Caco-2 (cell line): ENCODE measurements at regions not wholly inside any gene's neighbourhood (a gene's known extent, or its start where the extent isn't known, plus 50 kb on each side); places are given as distances from the start of the nearest gene placed in this dataset.

ENCODE experiments used
- BruUV-seq: library from RNA; stranded (reverse); fragments of 400-500 nt; replicated peaks from 2 replicates; lab custom pipeline; 2021; lab: Mats Ljungman, UMichigan
- CTCF ChIA-PET: fragments of 300-600 bp; sonication (Branson Sonifier 250); formaldehyde crosslinking; loops from one replicate; lab custom pipeline; 2022; ENCODE audit warnings: antibody characterized with exemption; lab: Charles Lee
- POLR2A ChIA-PET: fragments of 300-600 bp; sonication (Branson Sonifier 250); formaldehyde crosslinking; loops from one replicate; lab custom pipeline; 2022; ENCODE audit warnings: antibody characterized with exemption; lab: Charles Lee
- DNase-seq, 2 experiments: peaks; one replicate each; pipeline versions ENCODE4 v3.0.0 to v3.0.0-alpha.2; 2020 to 2022
- H3K27me3 ChIP-seq: replicated peaks from 2 replicates; pipeline ENCODE4 v1.6.0; 2011; ENCODE audit warnings: low read length; ENCODE audit not compliant: control insufficient read depth, insufficient read depth
- H3K36me3 ChIP-seq: 2 replicates; pipeline ENCODE4 v1.5.1; 2011; ENCODE audit warnings: low read length; ENCODE audit not compliant: control insufficient read depth, insufficient read depth
- H3K4me1 ChIP-seq: fragments of 250-450 bp; sonication (Bioruptor Pico); 2 replicates; pipeline ENCODE4 v1.5.1; 2020; ENCODE audit warnings: mild to moderate bottlenecking
- H3K4me3 ChIP-seq: 2 replicates; pipeline ENCODE4 v1.5.1; 2011; ENCODE audit warnings: low read depth, mild to moderate bottlenecking, control low read depth, low read length
- H3K9me3 ChIP-seq: fragments of 250-450 bp; sonication (Bioruptor Pico); 2 replicates; pipeline ENCODE4 v1.5.1; 2020; ENCODE audit warnings: mild to moderate bottlenecking, moderate library complexity
- H3K27ac Mint-ChIP-seq: one replicate; pipeline ENCODE4 v1.8.0; 2022; ENCODE audit warnings: mixed read lengths; ENCODE audit not compliant: unreplicated experiment
- H3K27me3 Mint-ChIP-seq: one replicate; pipeline ENCODE4 v1.8.0; 2022; ENCODE audit warnings: mixed read lengths; ENCODE audit not compliant: insufficient read depth, unreplicated experiment
- H3K36me3 Mint-ChIP-seq: one replicate; pipeline ENCODE4 v1.8.0; 2022; ENCODE audit warnings: mild to moderate bottlenecking, mixed read lengths; ENCODE audit not compliant: insufficient read depth, unreplicated experiment
- H3K4me1 Mint-ChIP-seq: one replicate; pipeline ENCODE4 v1.8.0; 2022; ENCODE audit warnings: low read depth, mixed read lengths; ENCODE audit not compliant: unreplicated experiment
- H3K4me3 Mint-ChIP-seq: one replicate; pipeline ENCODE4 v1.8.0; 2022; ENCODE audit warnings: mild to moderate bottlenecking, moderate library complexity, mixed read lengths; ENCODE audit not compliant: unreplicated experiment
- H3K9me3 Mint-ChIP-seq: one replicate; pipeline ENCODE4 v1.8.0; 2022; ENCODE audit warnings: mixed read lengths; ENCODE audit not compliant: unreplicated experiment
- CTCF ChIP-seq, 2 experiments: fragments of 200-600 bp in 1 of 2; IDR thresholded peaks; 1 replicate in 1 of 2; 2 replicates in 1 of 2; pipeline versions ENCODE4 v1.5.1 to v1.8.0; 2011 to 2022; ENCODE audit warnings: antibody characterized with exemption in 1 of 2, control low read depth in 1 of 2, inconsistent platforms in 1 of 2, low read depth in 1 of 2, low read length in 1 of 2, mild to moderate bottlenecking in 1 of 2, moderate library complexity in 1 of 2; ENCODE audit not compliant: insufficient read depth in 1 of 2, severe bottlenecking in 1 of 2, unreplicated experiment in 1 of 2
- intact Hi-C: fragments of 100-400 bp; cut with micrococcal nuclease; formaldehyde crosslinking; loops from one replicate; pipeline ENCODE4 v1.10.0; 2022; ENCODE audit not compliant: unreplicated experiment

- peaks cover 7% of the 10 kb centered on the region for H3K4me1 Mint-ChIP-seq
- CTCF ChIA-PET: no interaction called here
- Histone ChIP-seq H3K27me3 (no peaks in the 10 kb centered on the region), H3K36me3 (no peaks in the 10 kb centered on the region), H3K4me3 (no peak overlapping the region), H3K9me3 (no peaks in the 10 kb centered on the region), H3K4me1 (peaks cover 13% of the 10 kb centered on the region)
- TF ChIP-seq CTCF (IDR thresholded peaks at IDR 0.05; ENCODE audit: insufficient read depth in 1 of 2, low read depth in 1 of 2, low read length in 1 of 2, severe bottlenecking in 1 of 2, unreplicated experiment in 1 of 2): no peak
- no peak for DNase-seq
- no peaks in the 10 kb centered on the region for H3K36me3 Mint-ChIP-seq
- H3K27me3 Mint-ChIP-seq: no peaks in the 10 kb centered on the region
- BruUV-seq: no TSS peak
- no peaks in the 10 kb centered on the region for H3K9me3 Mint-ChIP-seq
- intact Hi-C loops: no loop called here
- no peak overlapping the region for H3K4me3 Mint-ChIP-seq
- no peak overlapping the region for H3K27ac Mint-ChIP-seq
- POLR2A ChIA-PET: no interaction called here
These were observed 658.4 kb downstream of the EFNA5 start for GRCh38 chr5:107012371-107012770.

GRCh38 chr5:107011605-107012004 lies 659.1 kb downstream of the EFNA5 start:
- POLR2A ChIA-PET: no interaction called here
- DNase-seq: no peak

GRCh38 chr5:107010060-107010459 lies 660.7 kb downstream of the EFNA5 start:
- ChIA-PET POLR2A (no interaction called here), CTCF (no interaction called here)
- Mint-ChIP-seq H3K9me3 (no peaks in the 10 kb centered on the region), H3K27ac (no peak overlapping the region), H3K36me3 (no peaks in the 10 kb centered on the region), H3K27me3 (no peaks in the 10 kb centered on the region), H3K4me1 (peaks cover 7% of the 10 kb centered on the region), H3K4me3 (no peak overlapping the region)
- intact Hi-C loops: no loop called here
- H3K36me3 ChIP-seq: no peaks in the 10 kb centered on the region
- H3K4me3 ChIP-seq: no peak overlapping the region
- no peak for DNase-seq
- H3K4me1 ChIP-seq: peaks cover 13% of the 10 kb centered on the region
- no peaks in the 10 kb centered on the region for H3K9me3 ChIP-seq
- no peak for TF ChIP-seq CTCF (IDR thresholded peaks at IDR 0.05; ENCODE audit: insufficient read depth in 1 of 2, low read depth in 1 of 2, low read length in 1 of 2, severe bottlenecking in 1 of 2, unreplicated experiment in 1 of 2)
- H3K27me3 ChIP-seq: no peaks in the 10 kb centered on the region
- BruUV-seq: no TSS peak

More at GRCh38 chr5:107011605-107012004, 659.1 kb downstream of the EFNA5 start:
- peaks cover 13% of the 10 kb centered on the region for H3K4me1 ChIP-seq
- no TSS peak for BruUV-seq
- CTCF ChIA-PET: no interaction called here
- H3K4me3 ChIP-seq: no peak overlapping the region
- peaks cover 7% of the 10 kb centered on the region for H3K4me1 Mint-ChIP-seq
- no peak for TF ChIP-seq CTCF (IDR thresholded peaks at IDR 0.05; ENCODE audit: insufficient read depth in 1 of 2, low read depth in 1 of 2, low read length in 1 of 2, severe bottlenecking in 1 of 2, unreplicated experiment in 1 of 2)
- no peak overlapping the region for H3K27ac Mint-ChIP-seq
- H3K9me3 ChIP-seq: no peaks in the 10 kb centered on the region
- H3K27me3 ChIP-seq: no peaks in the 10 kb centered on the region
- no peaks in the 10 kb centered on the region for H3K36me3 ChIP-seq
- no peaks in the 10 kb centered on the region for H3K36me3 Mint-ChIP-seq
- no peaks in the 10 kb centered on the region for H3K9me3 Mint-ChIP-seq
- no peak overlapping the region for H3K4me3 Mint-ChIP-seq
- intact Hi-C loops: no loop called here
- no peaks in the 10 kb centered on the region for H3K27me3 Mint-ChIP-seq
